ENCODE measurements at regions not wholly inside any gene's neighbourhood (a gene's known extent, or its start where the extent isn't known, plus 50 kb on each side); places are given as distances from the start of the nearest gene placed in this dataset.

DNA sequence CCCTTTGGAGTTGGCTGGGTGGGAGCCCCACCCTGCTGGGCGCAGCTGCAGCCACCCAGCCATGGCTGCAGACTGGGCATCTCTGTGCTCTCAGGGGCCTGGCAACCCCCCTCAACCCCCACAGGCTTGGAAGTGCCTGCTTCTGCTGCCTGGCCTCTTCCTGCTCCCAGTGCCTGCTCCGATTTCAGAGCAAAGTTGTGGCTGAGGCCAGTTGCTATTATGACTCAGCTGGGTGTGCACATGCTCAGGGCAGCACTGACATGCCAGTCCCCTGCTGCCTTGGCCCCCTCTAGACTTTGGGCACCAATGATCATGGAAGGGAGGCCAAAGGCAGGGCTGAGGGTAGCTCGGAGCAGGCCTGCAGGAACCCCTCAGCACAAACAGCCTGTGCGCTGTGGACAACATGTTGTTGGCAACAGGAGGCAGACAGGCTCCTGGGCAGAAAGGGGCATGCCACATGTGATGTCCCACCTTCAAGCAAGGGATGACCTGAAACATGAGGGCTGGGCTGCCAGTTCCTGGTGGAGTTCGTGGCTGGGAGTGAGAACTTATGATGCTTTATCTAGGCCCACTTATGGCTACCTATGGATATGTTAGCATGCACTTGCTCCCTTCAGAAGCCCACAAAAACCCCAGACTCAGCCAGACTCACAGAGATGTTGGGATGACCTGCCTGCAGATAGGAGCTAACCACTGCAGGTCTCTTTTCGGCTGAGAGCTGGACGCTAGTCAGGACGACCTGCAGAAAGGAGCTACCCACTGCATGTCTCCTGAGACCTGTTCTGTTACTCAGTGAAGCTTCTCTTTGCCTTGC lies 96.4 kb upstream of the AMOTL1 start:
- peak; percentile 56; the same call in 1 of the 2 replicates for ATAC-seq (ENCODE audit: low read depth)
- no peak for TF ChIP-seq CHD1 (IDR thresholded peaks at IDR 0.05; ENCODE audit: low read depth, low read length)
- TF ChIP-seq MXI1 (IDR thresholded peaks at IDR 0.05; ENCODE audit: borderline replicate concordance, low read depth, low read length), result no peak
- TF ChIP-seq FOS (IDR thresholded peaks at IDR 0.05; ENCODE audit: low read depth, low read length), result no peak
- TF ChIP-seq, protein P1, sequence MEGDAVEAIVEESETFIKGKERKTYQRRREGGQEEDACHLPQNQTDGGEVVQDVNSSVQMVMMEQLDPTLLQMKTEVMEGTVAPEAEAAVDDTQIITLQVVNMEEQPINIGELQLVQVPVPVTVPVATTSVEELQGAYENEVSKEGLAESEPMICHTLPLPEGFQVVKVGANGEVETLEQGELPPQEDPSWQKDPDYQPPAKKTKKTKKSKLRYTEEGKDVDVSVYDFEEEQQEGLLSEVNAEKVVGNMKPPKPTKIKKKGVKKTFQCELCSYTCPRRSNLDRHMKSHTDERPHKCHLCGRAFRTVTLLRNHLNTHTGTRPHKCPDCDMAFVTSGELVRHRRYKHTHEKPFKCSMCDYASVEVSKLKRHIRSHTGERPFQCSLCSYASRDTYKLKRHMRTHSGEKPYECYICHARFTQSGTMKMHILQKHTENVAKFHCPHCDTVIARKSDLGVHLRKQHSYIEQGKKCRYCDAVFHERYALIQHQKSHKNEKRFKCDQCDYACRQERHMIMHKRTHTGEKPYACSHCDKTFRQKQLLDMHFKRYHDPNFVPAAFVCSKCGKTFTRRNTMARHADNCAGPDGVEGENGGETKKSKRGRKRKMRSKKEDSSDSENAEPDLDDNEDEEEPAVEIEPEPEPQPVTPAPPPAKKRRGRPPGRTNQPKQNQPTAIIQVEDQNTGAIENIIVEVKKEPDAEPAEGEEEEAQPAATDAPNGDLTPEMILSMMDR (conservative IDR thresholded peaks at IDR 0.05; ENCODE audit: low read depth, low read length), result no peak
- TF ChIP-seq RAD21 (IDR thresholded peaks at IDR 0.05; ENCODE audit: low read length), result no peak
- TF ChIP-seq NFE2L2 (IDR thresholded peaks at IDR 0.05; ENCODE audit: low read depth, low read length), result no peak
- no peak for TF ChIP-seq RCOR1 (IDR thresholded peaks at IDR 0.05; ENCODE audit: insufficient replicate concordance, low read length)
- TF ChIP-seq RFX5 (IDR thresholded peaks at IDR 0.05; ENCODE audit: low read depth, low read length), result no peak
- WGBS, 2 experiments (ENCODE audit: extremely low coverage in 2 of 2, insufficient read length in 1 of 2), result 60% methylated on average over 2 of the region's 8 CpGs; no CpG with 5 or more reads in 1 of the 2 experiments

More for the DNA sequence above, 96.4 kb upstream of the AMOTL1 start:
- ChIA-PET CTCF (no interaction called here), POLR2A (ENCODE audit: unreplicated experiment) (no interaction called here)
- no peaks in the 10 kb centered on the region; the same call in 1 of the 2 replicates for H3K9me3 ChIP-seq (ENCODE audit: control insufficient read depth, insufficient read depth, low read length)
- H2BK20ac ChIP-seq (ENCODE audit: low read depth, low read length), result no peak overlapping the region
- no peak overlapping the region for H3K4me2 ChIP-seq (ENCODE audit: low read depth, low read length)
- H4K91ac ChIP-seq (ENCODE audit: insufficient read depth, low read depth, low read length), result no peak overlapping the region
- no peak overlapping the region for H2BK5ac ChIP-seq (ENCODE audit: low read depth, low read length, poor library complexity, severe bottlenecking)
- no peak overlapping the region for H2AK5ac ChIP-seq (ENCODE audit: low read depth, low read length)
- H3K4ac ChIP-seq (ENCODE audit: low read depth, low read length), result no peak overlapping the region
- H3K14ac ChIP-seq (replicated peaks; ENCODE audit: low read depth, low read length), result no peak overlapping the region
- no peak overlapping the region for H2AK9ac ChIP-seq (replicated peaks; ENCODE audit: low read depth, low read length, poor library complexity)
- no peaks in the 10 kb centered on the region for H4K20me1 ChIP-seq (ENCODE audit: insufficient read depth, low read length)
- dilution Hi-C loops (cut with HindIII; ENCODE audit: low sequenced_read_pairs, unreplicated experiment), result no loop called here
- H3K9ac ChIP-seq (ENCODE audit: low read depth, low read length), result no peak overlapping the region
- H3K27me3 ChIP-seq (ENCODE audit: control insufficient read depth, insufficient read depth, low read length), result peaks cover 4% of the 10 kb centered on the region
- H3K18ac ChIP-seq (ENCODE audit: low read depth, low read length), result no peak overlapping the region
- no peaks in the 10 kb centered on the region for H3K9me1 ChIP-seq (ENCODE audit: insufficient read depth, low read length)
- H3K4me1 ChIP-seq (ENCODE audit: control insufficient read depth, insufficient read depth, low read length), result no peaks in the 10 kb centered on the region
- H4K5ac ChIP-seq (ENCODE audit: low read depth, low read length), result no peak overlapping the region
- H3K79me1 ChIP-seq (ENCODE audit: low read depth in 1 of 2, low read length in 2 of 2), result no peaks in the 10 kb centered on the region
- H2BK15ac ChIP-seq (ENCODE audit: low read depth, low read length), result no peak overlapping the region
- in situ Hi-C loops (cut with MboI; ENCODE audit: low sequenced_read_pairs), result no loop called here
- H4K8ac ChIP-seq (ENCODE audit: low read depth in 2 of 2, low read length in 2 of 2), result no peak overlapping the region
- H3K27ac ChIP-seq (ENCODE audit: insufficient read depth, low read length), result no peak overlapping the region
- BruUV-seq (replicated peaks), result no TSS peak
- no peak overlapping the region for H2BK120ac ChIP-seq (ENCODE audit: low read depth, low read length)
- no peak for DNase-seq
- H3K36me3 ChIP-seq (ENCODE audit: control insufficient read depth, insufficient read depth, low read length), result no peaks in the 10 kb centered on the region
- intact Hi-C loops (cut with micrococcal nuclease), result no loop called here
- H3K23ac ChIP-seq (ENCODE audit: low read depth, low read length), result no peak overlapping the region
- no peak overlapping the region for H3K4me3 ChIP-seq (ENCODE audit: insufficient read depth, low read depth, low read length)
- H3K56ac ChIP-seq (ENCODE audit: extremely low read depth, insufficient read depth, low read length), result no peak overlapping the region
- H2AFZ ChIP-seq (replicated peaks; ENCODE audit: low read length, poor library complexity), result no peak overlapping the region

Data from IMR-90 (cell line).